ENCODE measurements at regions not wholly inside any gene's neighbourhood (a gene's known extent, or its start where the extent isn't known, plus 50 kb on each side); places are given as distances from the start of the nearest gene placed in this dataset.

DNA sequence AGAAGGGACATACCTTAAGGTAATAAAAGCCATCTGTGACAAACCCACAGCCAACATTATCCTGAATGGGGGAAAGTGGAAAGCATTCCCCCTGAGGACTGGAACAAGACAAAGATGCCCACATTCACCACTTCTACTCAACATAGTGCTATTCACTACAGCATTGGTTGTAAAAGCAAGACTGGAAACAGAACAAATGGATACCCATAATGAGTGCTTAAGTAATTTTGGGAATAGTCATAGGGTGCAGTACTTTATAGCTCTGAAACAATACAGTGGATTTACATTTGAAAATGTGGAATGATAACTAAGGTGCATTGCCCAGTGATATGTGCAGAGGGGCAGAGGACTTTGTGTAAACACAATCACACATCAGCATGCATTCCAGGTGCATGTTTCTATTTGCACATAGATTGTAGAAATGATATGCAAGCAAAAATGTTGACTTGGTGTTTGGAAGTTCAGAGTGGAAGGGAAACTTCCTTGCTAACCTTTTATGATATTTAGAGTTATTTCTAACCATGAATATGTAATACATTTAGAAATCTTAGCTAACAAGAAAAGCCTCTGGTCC lies 112.3 kb downstream of the IGLL1 start:
- Histone ChIP-seq H3K4me2 (ENCODE audit: insufficient read depth, insufficient read length, low read length) (no peak overlapping the region), H3K27me3 (ENCODE audit: insufficient read depth, low read length) (no peaks in the 10 kb centered on the region), H2BK5ac (ENCODE audit: insufficient read length, low read length) (no peak overlapping the region), H3K79me1 (ENCODE audit: insufficient read depth, low read depth, low read length, poor library complexity, severe bottlenecking) (no peaks in the 10 kb centered on the region), H3K14ac (ENCODE audit: insufficient read depth, low read length) (no peak overlapping the region), H3K23ac (ENCODE audit: insufficient read length, low read depth, low read length) (no peak overlapping the region), H3K56ac (ENCODE audit: insufficient read length, low read depth, low read length) (no peak overlapping the region), H3K79me2 (ENCODE audit: insufficient read depth, low read length) (no peaks in the 10 kb centered on the region), H4K20me1 (ENCODE audit: control insufficient read depth, insufficient read depth, insufficient read length) (no peaks in the 10 kb centered on the region), H2BK20ac (ENCODE audit: low read depth, low read length, poor library complexity, severe bottlenecking) (no peak overlapping the region), H3T11ph (ENCODE audit: low read length) (no peak overlapping the region), H3K9ac (ENCODE audit: extremely low read depth, insufficient read length, low read length) (no peak overlapping the region), H4K8ac (replicated peaks; ENCODE audit: insufficient read length, low read depth, low read length) (no peak overlapping the region), H2AFZ (ENCODE audit: low read length) (no peak overlapping the region), H2BK12ac (ENCODE audit: insufficient read length, low read depth, low read length) (no peak overlapping the region), H2AK5ac (ENCODE audit: insufficient read length, low read length) (no peak overlapping the region), H3K4me1 (ENCODE audit: insufficient read depth, low read length) (no peaks in the 10 kb centered on the region), H2BK120ac (ENCODE audit: low read depth, low read length, poor library complexity, severe bottlenecking) (no peak overlapping the region), H3K18ac (ENCODE audit: insufficient read length, low read depth, low read length) (no peak overlapping the region), H3K27ac (ENCODE audit: insufficient read length, low read depth, low read length) (no peak overlapping the region), H3K9me3 (ENCODE audit: control insufficient read depth, low read depth, low read length) (no peaks in the 10 kb centered on the region), H3K4ac (ENCODE audit: low read depth, low read length) (no peak overlapping the region), H2BK15ac (ENCODE audit: low read depth, low read length) (no peak overlapping the region), H4K5ac (ENCODE audit: insufficient read length, low read depth, low read length) (no peak overlapping the region), H4K91ac (ENCODE audit: insufficient read length, low read depth, low read length) (no peak overlapping the region), H3K23me2 (ENCODE audit: insufficient read length, low read depth, low read length, poor library complexity, severe bottlenecking) (no peaks in the 10 kb centered on the region)
- peaks cover 58% of the 10 kb centered on the region for H3K27me3 Mint-ChIP-seq (ENCODE audit: low read depth)
- DNase-seq, result no peak
- H3K4me1 Mint-ChIP-seq, result no peaks in the 10 kb centered on the region
- H3K9me3 Mint-ChIP-seq, result no peaks in the 10 kb centered on the region
- no peaks in the 10 kb centered on the region for H3K36me3 Mint-ChIP-seq (ENCODE audit: insufficient read depth in 1 of 3, low read depth in 3 of 3)
- no peak overlapping the region for H3K27ac Mint-ChIP-seq
- H3K4me3 Mint-ChIP-seq, result no peak overlapping the region
- TF ChIP-seq, protein P1, sequence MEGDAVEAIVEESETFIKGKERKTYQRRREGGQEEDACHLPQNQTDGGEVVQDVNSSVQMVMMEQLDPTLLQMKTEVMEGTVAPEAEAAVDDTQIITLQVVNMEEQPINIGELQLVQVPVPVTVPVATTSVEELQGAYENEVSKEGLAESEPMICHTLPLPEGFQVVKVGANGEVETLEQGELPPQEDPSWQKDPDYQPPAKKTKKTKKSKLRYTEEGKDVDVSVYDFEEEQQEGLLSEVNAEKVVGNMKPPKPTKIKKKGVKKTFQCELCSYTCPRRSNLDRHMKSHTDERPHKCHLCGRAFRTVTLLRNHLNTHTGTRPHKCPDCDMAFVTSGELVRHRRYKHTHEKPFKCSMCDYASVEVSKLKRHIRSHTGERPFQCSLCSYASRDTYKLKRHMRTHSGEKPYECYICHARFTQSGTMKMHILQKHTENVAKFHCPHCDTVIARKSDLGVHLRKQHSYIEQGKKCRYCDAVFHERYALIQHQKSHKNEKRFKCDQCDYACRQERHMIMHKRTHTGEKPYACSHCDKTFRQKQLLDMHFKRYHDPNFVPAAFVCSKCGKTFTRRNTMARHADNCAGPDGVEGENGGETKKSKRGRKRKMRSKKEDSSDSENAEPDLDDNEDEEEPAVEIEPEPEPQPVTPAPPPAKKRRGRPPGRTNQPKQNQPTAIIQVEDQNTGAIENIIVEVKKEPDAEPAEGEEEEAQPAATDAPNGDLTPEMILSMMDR (conservative IDR thresholded peaks at IDR 0.05), result no peak

All from H9 (cell line).